ENCODE measurements at regions not wholly inside any gene's neighbourhood (a gene's known extent, or its start where the extent isn't known, plus 50 kb on each side); places are given as distances from the start of the nearest gene placed in this dataset.

DNA sequence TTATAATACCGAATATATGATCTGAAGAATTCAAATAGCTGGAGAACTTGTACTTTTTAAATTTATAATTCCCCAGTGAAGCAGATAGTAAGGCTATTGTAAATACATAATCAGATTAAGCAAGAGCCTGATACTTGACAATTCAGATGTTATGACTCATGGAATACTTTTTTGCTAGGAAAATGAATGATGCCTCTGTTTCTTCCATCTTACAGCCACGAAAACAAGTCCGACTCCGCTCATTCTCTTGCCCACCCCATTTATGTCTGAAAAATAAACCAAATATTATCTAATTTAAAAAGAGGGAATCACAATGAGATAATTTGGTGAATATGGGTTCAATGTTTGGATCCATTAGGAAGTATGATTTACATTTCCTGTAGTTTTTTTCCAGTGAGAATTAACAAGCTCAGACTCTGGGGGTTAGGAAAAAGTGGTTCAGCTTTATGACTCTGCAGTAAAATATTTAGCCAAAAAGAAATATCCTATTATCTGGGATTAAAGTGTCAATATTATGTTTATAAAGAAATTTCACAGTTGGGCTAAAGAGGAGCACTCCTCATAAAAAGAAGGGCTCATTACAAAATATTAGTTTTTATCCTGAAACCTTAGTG, 50.4 kb upstream of the DAB1 start:
- Histone ChIP-seq H3K27ac (ENCODE audit: extremely low read depth, low read depth, low read length) (no peak overlapping the region), H2AFZ (ENCODE audit: low read depth, low read length) (no peak overlapping the region), H3K9me1 (ENCODE audit: control insufficient read depth, insufficient read depth, low read length) (no peaks in the 10 kb centered on the region), H3K36me3 (ENCODE audit: control insufficient read depth, insufficient read depth, low read length) (no peaks in the 10 kb centered on the region), H3K9me3 (replicated peaks; ENCODE audit: control insufficient read depth, insufficient read depth, low read depth, low read length) (no peaks in the 10 kb centered on the region), H3K9ac (ENCODE audit: insufficient read depth in 1 of 2, low read depth in 2 of 2, low read length in 2 of 2) (no peak overlapping the region), H3K79me2 (ENCODE audit: control insufficient read depth, insufficient read depth, low read length) (no peaks in the 10 kb centered on the region), H3K4me1 (replicated peaks in 1 of 2; ENCODE audit: control insufficient read depth in 2 of 2, insufficient read depth in 2 of 2, low read length in 2 of 2) (no peaks in the 10 kb centered on the region), H3K4me2 (ENCODE audit: insufficient read depth, low read length) (no peak overlapping the region), H3K4me3 (no peak overlapping the region), H3K27me3 (ENCODE audit: control insufficient read depth in 2 of 2, insufficient read depth in 2 of 2, low read length in 2 of 2) (no peaks in the 10 kb centered on the region), H4K20me1 (replicated peaks; ENCODE audit: control insufficient read depth, insufficient read depth, low read length) (no peaks in the 10 kb centered on the region)
- DNase-seq (ENCODE audit: extremely low read depth in 1 of 4, low spot score in 3 of 4) = no peak
- FAIRE-seq = no peak
- no peak for ATAC-seq
- ChIA-PET CTCF (ENCODE audit: low intra/inter-chr PET ratio) (no interaction called here), POLR2A (no interaction called here)
- 0% methylated on average over 4 of the region's 4 CpGs for WGBS (ENCODE audit: insufficient coverage, low coverage, missing lambda C conversion rate)
- intact Hi-C loops (cut with micrococcal nuclease) (no loop called here), in situ Hi-C loops (cut with MboI) (no loop called here)
- no TSS peak for BruUV-seq (replicated peaks)
- TF ChIP-seq TAF7 (tag; IDR thresholded peaks at IDR 0.05) = no peak
- no peak for TF ChIP-seq ZNF24 (IDR thresholded peaks at IDR 0.05)
- no peak for TF ChIP-seq NCOA4 (IDR thresholded peaks at IDR 0.05; ENCODE audit: partially characterized antibody)
- TF ChIP-seq, protein P1, sequence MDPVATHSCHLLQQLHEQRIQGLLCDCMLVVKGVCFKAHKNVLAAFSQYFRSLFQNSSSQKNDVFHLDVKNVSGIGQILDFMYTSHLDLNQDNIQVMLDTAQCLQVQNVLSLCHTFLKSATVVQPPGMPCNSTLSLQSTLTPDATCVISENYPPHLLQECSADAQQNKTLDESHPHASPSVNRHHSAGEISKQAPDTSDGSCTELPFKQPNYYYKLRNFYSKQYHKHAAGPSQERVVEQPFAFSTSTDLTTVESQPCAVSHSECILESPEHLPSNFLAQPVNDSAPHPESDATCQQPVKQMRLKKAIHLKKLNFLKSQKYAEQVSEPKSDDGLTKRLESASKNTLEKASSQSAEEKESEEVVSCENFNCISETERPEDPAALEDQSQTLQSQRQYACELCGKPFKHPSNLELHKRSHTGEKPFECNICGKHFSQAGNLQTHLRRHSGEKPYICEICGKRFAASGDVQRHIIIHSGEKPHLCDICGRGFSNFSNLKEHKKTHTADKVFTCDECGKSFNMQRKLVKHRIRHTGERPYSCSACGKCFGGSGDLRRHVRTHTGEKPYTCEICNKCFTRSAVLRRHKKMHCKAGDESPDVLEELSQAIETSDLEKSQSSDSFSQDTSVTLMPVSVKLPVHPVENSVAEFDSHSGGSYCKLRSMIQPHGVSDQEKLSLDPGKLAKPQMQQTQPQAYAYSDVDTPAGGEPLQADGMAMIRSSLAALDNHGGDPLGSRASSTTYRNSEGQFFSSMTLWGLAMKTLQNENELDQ (CRISPR knock-in tag; IDR thresholded peaks at IDR 0.05; ENCODE audit: borderline replicate concordance) = no peak
- TF ChIP-seq, protein P2, sequence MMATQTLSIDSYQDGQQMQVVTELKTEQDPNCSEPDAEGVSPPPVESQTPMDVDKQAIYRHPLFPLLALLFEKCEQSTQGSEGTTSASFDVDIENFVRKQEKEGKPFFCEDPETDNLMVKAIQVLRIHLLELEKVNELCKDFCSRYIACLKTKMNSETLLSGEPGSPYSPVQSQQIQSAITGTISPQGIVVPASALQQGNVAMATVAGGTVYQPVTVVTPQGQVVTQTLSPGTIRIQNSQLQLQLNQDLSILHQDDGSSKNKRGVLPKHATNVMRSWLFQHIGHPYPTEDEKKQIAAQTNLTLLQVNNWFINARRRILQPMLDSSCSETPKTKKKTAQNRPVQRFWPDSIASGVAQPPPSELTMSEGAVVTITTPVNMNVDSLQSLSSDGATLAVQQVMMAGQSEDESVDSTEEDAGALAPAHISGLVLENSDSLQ (IDR thresholded peaks at IDR 0.05) = no peak
- no peak for TF ChIP-seq TCF7L2 (IDR thresholded peaks at IDR 0.05; ENCODE audit: low read depth, low read length)
- TF ChIP-seq, protein P3, sequence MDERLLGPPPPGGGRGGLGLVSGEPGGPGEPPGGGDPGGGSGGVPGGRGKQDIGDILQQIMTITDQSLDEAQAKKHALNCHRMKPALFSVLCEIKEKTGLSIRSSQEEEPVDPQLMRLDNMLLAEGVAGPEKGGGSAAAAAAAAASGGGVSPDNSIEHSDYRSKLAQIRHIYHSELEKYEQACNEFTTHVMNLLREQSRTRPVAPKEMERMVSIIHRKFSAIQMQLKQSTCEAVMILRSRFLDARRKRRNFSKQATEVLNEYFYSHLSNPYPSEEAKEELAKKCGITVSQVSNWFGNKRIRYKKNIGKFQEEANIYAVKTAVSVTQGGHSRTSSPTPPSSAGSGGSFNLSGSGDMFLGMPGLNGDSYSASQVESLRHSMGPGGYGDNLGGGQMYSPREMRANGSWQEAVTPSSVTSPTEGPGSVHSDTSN (CRISPR knock-in tag; IDR thresholded peaks at IDR 0.05; ENCODE audit: low read depth) = no peak
- TF ChIP-seq, protein P3 (tag; conservative IDR thresholded peaks at IDR 0.05; ENCODE audit: low read depth) = no peak
- TF ChIP-seq, protein P4, sequence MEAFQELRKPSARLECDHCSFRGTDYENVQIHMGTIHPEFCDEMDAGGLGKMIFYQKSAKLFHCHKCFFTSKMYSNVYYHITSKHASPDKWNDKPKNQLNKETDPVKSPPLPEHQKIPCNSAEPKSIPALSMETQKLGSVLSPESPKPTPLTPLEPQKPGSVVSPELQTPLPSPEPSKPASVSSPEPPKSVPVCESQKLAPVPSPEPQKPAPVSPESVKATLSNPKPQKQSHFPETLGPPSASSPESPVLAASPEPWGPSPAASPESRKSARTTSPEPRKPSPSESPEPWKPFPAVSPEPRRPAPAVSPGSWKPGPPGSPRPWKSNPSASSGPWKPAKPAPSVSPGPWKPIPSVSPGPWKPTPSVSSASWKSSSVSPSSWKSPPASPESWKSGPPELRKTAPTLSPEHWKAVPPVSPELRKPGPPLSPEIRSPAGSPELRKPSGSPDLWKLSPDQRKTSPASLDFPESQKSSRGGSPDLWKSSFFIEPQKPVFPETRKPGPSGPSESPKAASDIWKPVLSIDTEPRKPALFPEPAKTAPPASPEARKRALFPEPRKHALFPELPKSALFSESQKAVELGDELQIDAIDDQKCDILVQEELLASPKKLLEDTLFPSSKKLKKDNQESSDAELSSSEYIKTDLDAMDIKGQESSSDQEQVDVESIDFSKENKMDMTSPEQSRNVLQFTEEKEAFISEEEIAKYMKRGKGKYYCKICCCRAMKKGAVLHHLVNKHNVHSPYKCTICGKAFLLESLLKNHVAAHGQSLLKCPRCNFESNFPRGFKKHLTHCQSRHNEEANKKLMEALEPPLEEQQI (IDR thresholded peaks at IDR 0.05) = no peak
- no peak for TF ChIP-seq POLR2H (tag; IDR thresholded peaks at IDR 0.05; ENCODE audit: low read depth)
- TF ChIP-seq HNRNPK (IDR thresholded peaks at IDR 0.05; ENCODE audit: low read depth, low read length, poor library complexity, severe bottlenecking) = no peak
- TF ChIP-seq NR2F6 (CRISPR knock-in tag; IDR thresholded peaks at IDR 0.05) = no peak
- TF ChIP-seq, protein P5, sequence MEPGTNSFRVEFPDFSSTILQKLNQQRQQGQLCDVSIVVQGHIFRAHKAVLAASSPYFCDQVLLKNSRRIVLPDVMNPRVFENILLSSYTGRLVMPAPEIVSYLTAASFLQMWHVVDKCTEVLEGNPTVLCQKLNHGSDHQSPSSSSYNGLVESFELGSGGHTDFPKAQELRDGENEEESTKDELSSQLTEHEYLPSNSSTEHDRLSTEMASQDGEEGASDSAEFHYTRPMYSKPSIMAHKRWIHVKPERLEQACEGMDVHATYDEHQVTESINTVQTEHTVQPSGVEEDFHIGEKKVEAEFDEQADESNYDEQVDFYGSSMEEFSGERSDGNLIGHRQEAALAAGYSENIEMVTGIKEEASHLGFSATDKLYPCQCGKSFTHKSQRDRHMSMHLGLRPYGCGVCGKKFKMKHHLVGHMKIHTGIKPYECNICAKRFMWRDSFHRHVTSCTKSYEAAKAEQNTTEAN (CRISPR knock-in tag; IDR thresholded peaks at IDR 0.05) = no peak

Measured in K562 (cell line).